ENCODE measurements at regions not wholly inside any gene's neighbourhood (a gene's known extent, or its start where the extent isn't known, plus 50 kb on each side); places are given as distances from the start of the nearest gene placed in this dataset.
A peak's percentile ranks its signal among the peaks of the same experiment; 100 is the strongest.

- Mint-ChIP-seq H3K27ac (peak overlapping the region in 2 of 3 experiments; percentile 25 to 28; a peak in 3 of 7 replicates), H3K4me3 (no peak overlapping the region), H3K9me3 (peaks cover 0 to 15% of the 10 kb centered on the region in 2 experiments; a peak in 3 of 5 replicates), H3K36me3 (ENCODE audit: insufficient read depth in 1 of 3, low read depth in 3 of 3) (peaks cover 0 to 12% (median 6%) of the 10 kb centered on the region in 3 experiments; a peak in 5 of 7 replicates), H3K4me1 (peaks cover 60 to 67% of the 10 kb centered on the region in 2 experiments), H3K27me3 (ENCODE audit: low read depth) (no peaks in the 10 kb centered on the region)
- Histone ChIP-seq H2AFZ (ENCODE audit: low read length) (no peak overlapping the region), H4K8ac (replicated peaks; ENCODE audit: insufficient read length, low read depth, low read length) (no peak overlapping the region), H2BK20ac (ENCODE audit: low read depth, low read length, poor library complexity, severe bottlenecking) (no peak overlapping the region), H3K18ac (ENCODE audit: insufficient read length, low read depth, low read length) (no peak overlapping the region), H2BK15ac (ENCODE audit: low read depth, low read length) (no peak overlapping the region), H3K27me3 (ENCODE audit: insufficient read depth, low read length) (no peaks in the 10 kb centered on the region), H4K20me1 (ENCODE audit: control insufficient read depth, insufficient read depth, insufficient read length) (no peaks in the 10 kb centered on the region), H3K23ac (ENCODE audit: insufficient read length, low read depth, low read length) (no peak overlapping the region), H2BK120ac (ENCODE audit: low read depth, low read length, poor library complexity, severe bottlenecking) (no peak overlapping the region), H3T11ph (ENCODE audit: low read length) (no peak overlapping the region), H3K4ac (ENCODE audit: low read depth, low read length) (no peak overlapping the region), H3K9me3 (ENCODE audit: control insufficient read depth, low read depth, low read length) (no peaks in the 10 kb centered on the region), H2AK5ac (ENCODE audit: insufficient read length, low read length) (no peak overlapping the region), H3K4me1 (ENCODE audit: insufficient read depth, low read length) (peaks cover 18% of the 10 kb centered on the region; the same call in 1 of the 2 replicates), H4K5ac (ENCODE audit: insufficient read length, low read depth, low read length) (no peak overlapping the region), H2BK12ac (ENCODE audit: insufficient read length, low read depth, low read length) (no peak overlapping the region), H3K56ac (ENCODE audit: insufficient read length, low read depth, low read length) (no peak overlapping the region), H2BK5ac (ENCODE audit: insufficient read length, low read length) (no peak overlapping the region), H3K9ac (ENCODE audit: extremely low read depth, insufficient read length, low read length) (no peak overlapping the region), H3K79me1 (ENCODE audit: insufficient read depth, low read depth, low read length, poor library complexity, severe bottlenecking) (no peaks in the 10 kb centered on the region), H3K23me2 (ENCODE audit: insufficient read length, low read depth, low read length, poor library complexity, severe bottlenecking) (no peaks in the 10 kb centered on the region), H3K4me2 (ENCODE audit: insufficient read depth, insufficient read length, low read length) (no peak overlapping the region), H4K91ac (ENCODE audit: insufficient read length, low read depth, low read length) (no peak overlapping the region), H3K79me2 (ENCODE audit: insufficient read depth, low read length) (no peaks in the 10 kb centered on the region), H3K27ac (ENCODE audit: insufficient read length, low read depth, low read length) (peak overlapping the region; percentile 67), H3K14ac (ENCODE audit: insufficient read depth, low read length) (no peak overlapping the region)
- no CpG with 5 or more reads among the region's 1 CpG for WGBS (ENCODE audit: extremely low coverage, insufficient read length, low lambda C conversion rate)
- no peak for DNase-seq
- TF ChIP-seq, protein P1, sequence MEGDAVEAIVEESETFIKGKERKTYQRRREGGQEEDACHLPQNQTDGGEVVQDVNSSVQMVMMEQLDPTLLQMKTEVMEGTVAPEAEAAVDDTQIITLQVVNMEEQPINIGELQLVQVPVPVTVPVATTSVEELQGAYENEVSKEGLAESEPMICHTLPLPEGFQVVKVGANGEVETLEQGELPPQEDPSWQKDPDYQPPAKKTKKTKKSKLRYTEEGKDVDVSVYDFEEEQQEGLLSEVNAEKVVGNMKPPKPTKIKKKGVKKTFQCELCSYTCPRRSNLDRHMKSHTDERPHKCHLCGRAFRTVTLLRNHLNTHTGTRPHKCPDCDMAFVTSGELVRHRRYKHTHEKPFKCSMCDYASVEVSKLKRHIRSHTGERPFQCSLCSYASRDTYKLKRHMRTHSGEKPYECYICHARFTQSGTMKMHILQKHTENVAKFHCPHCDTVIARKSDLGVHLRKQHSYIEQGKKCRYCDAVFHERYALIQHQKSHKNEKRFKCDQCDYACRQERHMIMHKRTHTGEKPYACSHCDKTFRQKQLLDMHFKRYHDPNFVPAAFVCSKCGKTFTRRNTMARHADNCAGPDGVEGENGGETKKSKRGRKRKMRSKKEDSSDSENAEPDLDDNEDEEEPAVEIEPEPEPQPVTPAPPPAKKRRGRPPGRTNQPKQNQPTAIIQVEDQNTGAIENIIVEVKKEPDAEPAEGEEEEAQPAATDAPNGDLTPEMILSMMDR (conservative IDR thresholded peaks at IDR 0.05): no peak
These were observed 479.5 kb upstream of the SEMA6A start for GRCh38 chr5:117054141-117054540.
